WTC11 (cell line): ENCODE measurements at regions not wholly inside any gene's neighbourhood (a gene's known extent, or its start where the extent isn't known, plus 50 kb on each side); places are given as distances from the start of the nearest gene placed in this dataset.

Source experiments
- CTCF ChIP-seq: fragments of 200-600 bp; IDR thresholded peaks from 2 replicates; pipeline ENCODE4 v1.8.0; 2022; ENCODE audit warnings: antibody characterized with exemption
- ELF4 ChIP-seq: sonication (generic); formaldehyde crosslinking; IDR thresholded peaks from 2 replicates; pipeline ENCODE4 v1.8.1; 2022; ENCODE audit warnings: low read depth, mild to moderate bottlenecking, moderate library complexity, missing genetic modification reagents
- ESRRA ChIP-seq: sonication (generic); formaldehyde crosslinking; IDR thresholded peaks from 2 replicates; pipeline ENCODE4 v1.8.1; 2022; ENCODE audit warnings: mild to moderate bottlenecking, missing genetic modification reagents, borderline replicate concordance
- ETV6 ChIP-seq: sonication (generic); formaldehyde crosslinking; IDR thresholded peaks from 2 replicates; pipeline ENCODE4 v1.8.1; 2022; ENCODE audit warnings: mild to moderate bottlenecking, missing genetic modification reagents
- KAT7 ChIP-seq: sonication (generic); formaldehyde crosslinking; IDR thresholded peaks from 2 replicates; pipeline ENCODE4 v1.8.1; 2023; ENCODE audit warnings: missing genetic modification reagents, mild to moderate bottlenecking, borderline replicate concordance
- TCF7 ChIP-seq: sonication (generic); formaldehyde crosslinking; IDR thresholded peaks from 2 replicates; pipeline ENCODE4 v1.8.0; 2022; ENCODE audit warnings: mild to moderate bottlenecking, low read depth, missing genetic modification reagents, moderate library complexity
- TEAD4 ChIP-seq: sonication (generic); formaldehyde crosslinking; IDR thresholded peaks from 2 replicates; pipeline ENCODE4 v1.8.0; 2022; ENCODE audit warnings: mild to moderate bottlenecking, missing genetic modification reagents
- ZNF121 ChIP-seq: sonication (generic); formaldehyde crosslinking; IDR thresholded peaks from 2 replicates; pipeline ENCODE4 v1.8.0; 2023; ENCODE audit warnings: missing genetic modification reagents
- TF ChIP-seq, protein P1 (sequence below): sonication (generic); formaldehyde crosslinking; IDR thresholded peaks from 2 replicates; pipeline ENCODE4 v1.8.1; 2023; ENCODE audit warnings: mild to moderate bottlenecking, missing genetic modification reagents
- TF ChIP-seq, protein P2 (sequence below): sonication (generic); formaldehyde crosslinking; IDR thresholded peaks from 2 replicates; pipeline ENCODE4 v1.8.0; 2022; ENCODE audit warnings: mild to moderate bottlenecking, missing genetic modification reagents
- TF ChIP-seq, protein P3 (sequence below): sonication (generic); formaldehyde crosslinking; conservative IDR thresholded peaks from 2 replicates; pipeline ENCODE4 v1.8.1; 2023; ENCODE audit warnings: mild to moderate bottlenecking, low read depth, missing genetic modification reagents, moderate library complexity
- TF ChIP-seq, protein P4 (sequence below): sonication (generic); formaldehyde crosslinking; IDR thresholded peaks from 2 replicates; pipeline ENCODE4 v1.8.1; 2022; ENCODE audit warnings: mild to moderate bottlenecking, moderate library complexity, missing genetic modification reagents

DNA sequence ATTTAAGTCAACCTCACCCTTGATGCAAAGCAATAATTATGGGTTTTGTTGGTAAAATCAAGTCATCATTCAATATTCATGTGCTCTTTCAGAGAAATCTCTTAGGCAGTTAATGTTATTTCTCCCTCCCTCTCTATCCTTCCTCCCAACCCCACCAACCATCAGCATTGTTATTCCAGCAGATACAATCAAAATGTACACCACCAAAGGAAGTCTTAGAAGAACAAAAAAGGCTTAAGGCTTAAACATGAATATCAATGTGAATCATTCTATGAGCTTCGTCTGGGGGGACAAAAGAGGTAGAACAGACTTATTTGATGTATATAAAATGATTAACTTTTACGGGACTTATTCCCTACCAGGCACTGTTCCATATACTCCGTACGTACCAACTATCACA, 404.4 kb downstream of the ARHGEF28 start:
- TF ChIP-seq TEAD4, result no peak
- TF ChIP-seq, protein P1, sequence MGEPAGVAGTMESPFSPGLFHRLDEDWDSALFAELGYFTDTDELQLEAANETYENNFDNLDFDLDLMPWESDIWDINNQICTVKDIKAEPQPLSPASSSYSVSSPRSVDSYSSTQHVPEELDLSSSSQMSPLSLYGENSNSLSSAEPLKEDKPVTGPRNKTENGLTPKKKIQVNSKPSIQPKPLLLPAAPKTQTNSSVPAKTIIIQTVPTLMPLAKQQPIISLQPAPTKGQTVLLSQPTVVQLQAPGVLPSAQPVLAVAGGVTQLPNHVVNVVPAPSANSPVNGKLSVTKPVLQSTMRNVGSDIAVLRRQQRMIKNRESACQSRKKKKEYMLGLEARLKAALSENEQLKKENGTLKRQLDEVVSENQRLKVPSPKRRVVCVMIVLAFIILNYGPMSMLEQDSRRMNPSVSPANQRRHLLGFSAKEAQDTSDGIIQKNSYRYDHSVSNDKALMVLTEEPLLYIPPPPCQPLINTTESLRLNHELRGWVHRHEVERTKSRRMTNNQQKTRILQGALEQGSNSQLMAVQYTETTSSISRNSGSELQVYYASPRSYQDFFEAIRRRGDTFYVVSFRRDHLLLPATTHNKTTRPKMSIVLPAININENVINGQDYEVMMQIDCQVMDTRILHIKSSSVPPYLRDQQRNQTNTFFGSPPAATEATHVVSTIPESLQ (CRISPR knock-in tag), result no peak
- no peak for TF ChIP-seq KAT7 (CRISPR knock-in tag)
- no peak for TF ChIP-seq ELF4 (CRISPR knock-in tag)
- TF ChIP-seq CTCF, result no peak
- TF ChIP-seq TCF7, result no peak
- no peak for TF ChIP-seq ESRRA (CRISPR knock-in tag)
- TF ChIP-seq, protein P2, sequence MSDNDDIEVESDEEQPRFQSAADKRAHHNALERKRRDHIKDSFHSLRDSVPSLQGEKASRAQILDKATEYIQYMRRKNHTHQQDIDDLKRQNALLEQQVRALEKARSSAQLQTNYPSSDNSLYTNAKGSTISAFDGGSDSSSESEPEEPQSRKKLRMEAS (CRISPR knock-in tag), result no peak
- no peak for TF ChIP-seq ETV6 (CRISPR knock-in tag)
- TF ChIP-seq, protein P3, sequence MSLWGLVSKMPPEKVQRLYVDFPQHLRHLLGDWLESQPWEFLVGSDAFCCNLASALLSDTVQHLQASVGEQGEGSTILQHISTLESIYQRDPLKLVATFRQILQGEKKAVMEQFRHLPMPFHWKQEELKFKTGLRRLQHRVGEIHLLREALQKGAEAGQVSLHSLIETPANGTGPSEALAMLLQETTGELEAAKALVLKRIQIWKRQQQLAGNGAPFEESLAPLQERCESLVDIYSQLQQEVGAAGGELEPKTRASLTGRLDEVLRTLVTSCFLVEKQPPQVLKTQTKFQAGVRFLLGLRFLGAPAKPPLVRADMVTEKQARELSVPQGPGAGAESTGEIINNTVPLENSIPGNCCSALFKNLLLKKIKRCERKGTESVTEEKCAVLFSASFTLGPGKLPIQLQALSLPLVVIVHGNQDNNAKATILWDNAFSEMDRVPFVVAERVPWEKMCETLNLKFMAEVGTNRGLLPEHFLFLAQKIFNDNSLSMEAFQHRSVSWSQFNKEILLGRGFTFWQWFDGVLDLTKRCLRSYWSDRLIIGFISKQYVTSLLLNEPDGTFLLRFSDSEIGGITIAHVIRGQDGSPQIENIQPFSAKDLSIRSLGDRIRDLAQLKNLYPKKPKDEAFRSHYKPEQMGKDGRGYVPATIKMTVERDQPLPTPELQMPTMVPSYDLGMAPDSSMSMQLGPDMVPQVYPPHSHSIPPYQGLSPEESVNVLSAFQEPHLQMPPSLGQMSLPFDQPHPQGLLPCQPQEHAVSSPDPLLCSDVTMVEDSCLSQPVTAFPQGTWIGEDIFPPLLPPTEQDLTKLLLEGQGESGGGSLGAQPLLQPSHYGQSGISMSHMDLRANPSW (CRISPR knock-in tag), result no peak
- no peak for TF ChIP-seq ZNF121 (CRISPR knock-in tag)
- TF ChIP-seq, protein P4, sequence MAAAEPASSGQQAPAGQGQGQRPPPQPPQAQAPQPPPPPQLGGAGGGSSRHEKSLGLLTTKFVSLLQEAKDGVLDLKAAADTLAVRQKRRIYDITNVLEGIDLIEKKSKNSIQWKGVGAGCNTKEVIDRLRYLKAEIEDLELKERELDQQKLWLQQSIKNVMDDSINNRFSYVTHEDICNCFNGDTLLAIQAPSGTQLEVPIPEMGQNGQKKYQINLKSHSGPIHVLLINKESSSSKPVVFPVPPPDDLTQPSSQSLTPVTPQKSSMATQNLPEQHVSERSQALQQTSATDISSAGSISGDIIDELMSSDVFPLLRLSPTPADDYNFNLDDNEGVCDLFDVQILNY (CRISPR knock-in tag), result no peak
